GM21619 (cell line): ENCODE measurements at regions not wholly inside any gene's neighbourhood (a gene's known extent, or its start where the extent isn't known, plus 50 kb on each side); places are given as distances from the start of the nearest gene placed in this dataset.

Source experiments
- ATAC-seq: cut with Tn5 transposase; IDR thresholded peaks from one replicate; pipeline ENCODE4 v1.9.1; 2021; ENCODE audit not compliant: unreplicated experiment

GRCh38 chr4:180058691-180059215 is 2184.4 kb upstream of the TENM3 start:
- ATAC-seq = peak; percentile 10

GRCh38 chr4:180059216-180059881 is 2183.9 kb upstream of the TENM3 start:
- ATAC-seq = peak; percentile 1

GRCh38 chr4:180060159-180060889 is 2182.9 kb upstream of the TENM3 start:
- no peak for ATAC-seq

- ATAC-seq = no peak
Observed at GRCh38 chr4:180081072-180081471, 2162.1 kb upstream of the TENM3 start.

DNA sequence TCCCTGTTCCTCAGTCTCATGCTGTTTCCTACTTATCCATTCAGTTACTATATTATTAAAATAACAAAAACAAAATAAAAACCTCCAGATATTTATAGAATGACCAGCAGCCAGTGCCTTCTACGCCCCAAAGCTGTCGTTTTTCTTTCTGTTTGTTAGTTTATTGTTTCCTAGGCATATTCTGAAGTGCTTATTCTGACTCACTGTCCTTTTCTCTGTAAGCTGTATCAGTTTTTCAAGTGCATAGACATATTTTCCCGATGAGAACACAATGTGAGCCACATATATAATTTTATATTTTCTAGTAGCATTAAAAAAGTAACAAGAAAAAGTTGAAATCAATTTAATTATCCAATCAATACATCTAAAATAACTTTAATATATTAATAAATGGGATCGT is 2158.6 kb upstream of the TENM3 start:
- ATAC-seq = no peak

DNA sequence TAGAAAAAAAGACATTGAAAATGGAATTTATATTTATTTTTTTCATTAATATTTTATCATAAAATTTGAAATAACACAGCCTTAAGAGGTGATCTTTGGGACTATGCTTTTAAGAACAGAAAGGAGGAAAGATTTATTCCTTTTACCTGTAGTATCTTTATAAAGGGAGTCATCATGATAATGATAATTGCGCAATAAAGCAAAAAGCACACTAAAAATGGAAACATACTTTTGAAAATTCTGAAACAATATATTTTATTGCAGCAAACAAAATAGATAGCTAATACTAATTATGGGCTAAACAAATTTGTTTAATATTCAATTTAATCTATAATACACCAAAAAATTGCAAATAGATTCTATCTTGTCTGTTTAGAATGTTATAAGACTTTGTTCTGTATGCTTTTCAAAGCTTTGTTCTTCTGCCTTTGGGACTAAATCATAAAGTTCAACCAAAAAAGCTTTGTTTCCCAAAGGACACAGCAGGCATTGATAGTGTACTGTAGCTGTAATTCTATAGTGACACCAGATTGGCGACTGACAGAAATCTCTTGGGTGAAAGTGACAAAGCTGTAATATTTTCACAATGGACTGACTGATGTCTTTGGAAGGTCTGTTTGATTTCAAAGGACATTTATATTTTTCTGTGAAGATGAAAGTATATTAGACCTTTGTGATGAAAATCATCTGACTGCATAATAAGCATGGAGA is 2156.6 kb upstream of the TENM3 start:
- no peak for ATAC-seq

DNA sequence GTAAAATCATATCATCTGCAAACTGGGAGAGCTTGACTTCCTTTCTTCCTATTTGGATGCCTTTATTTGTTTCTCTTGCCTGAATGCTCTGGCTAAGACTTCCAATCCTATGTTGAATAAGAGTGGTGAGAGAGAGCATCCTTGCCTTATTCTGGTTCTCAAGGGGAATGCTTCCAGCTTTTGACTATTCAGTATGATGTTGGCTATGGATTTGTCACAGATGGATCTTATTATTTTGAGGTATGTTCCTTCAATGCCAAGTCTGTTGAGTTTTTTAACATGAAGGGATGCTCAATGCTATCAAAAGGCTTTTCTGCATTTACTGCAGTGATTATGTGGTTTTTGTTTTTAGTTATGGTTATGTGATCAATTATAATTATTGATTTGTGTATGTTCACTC is 2144.6 kb upstream of the TENM3 start:
- no peak for ATAC-seq

GRCh38 chr4:180099957-180100356 is 2143.2 kb upstream of the TENM3 start:
- ATAC-seq = no peak

DNA sequence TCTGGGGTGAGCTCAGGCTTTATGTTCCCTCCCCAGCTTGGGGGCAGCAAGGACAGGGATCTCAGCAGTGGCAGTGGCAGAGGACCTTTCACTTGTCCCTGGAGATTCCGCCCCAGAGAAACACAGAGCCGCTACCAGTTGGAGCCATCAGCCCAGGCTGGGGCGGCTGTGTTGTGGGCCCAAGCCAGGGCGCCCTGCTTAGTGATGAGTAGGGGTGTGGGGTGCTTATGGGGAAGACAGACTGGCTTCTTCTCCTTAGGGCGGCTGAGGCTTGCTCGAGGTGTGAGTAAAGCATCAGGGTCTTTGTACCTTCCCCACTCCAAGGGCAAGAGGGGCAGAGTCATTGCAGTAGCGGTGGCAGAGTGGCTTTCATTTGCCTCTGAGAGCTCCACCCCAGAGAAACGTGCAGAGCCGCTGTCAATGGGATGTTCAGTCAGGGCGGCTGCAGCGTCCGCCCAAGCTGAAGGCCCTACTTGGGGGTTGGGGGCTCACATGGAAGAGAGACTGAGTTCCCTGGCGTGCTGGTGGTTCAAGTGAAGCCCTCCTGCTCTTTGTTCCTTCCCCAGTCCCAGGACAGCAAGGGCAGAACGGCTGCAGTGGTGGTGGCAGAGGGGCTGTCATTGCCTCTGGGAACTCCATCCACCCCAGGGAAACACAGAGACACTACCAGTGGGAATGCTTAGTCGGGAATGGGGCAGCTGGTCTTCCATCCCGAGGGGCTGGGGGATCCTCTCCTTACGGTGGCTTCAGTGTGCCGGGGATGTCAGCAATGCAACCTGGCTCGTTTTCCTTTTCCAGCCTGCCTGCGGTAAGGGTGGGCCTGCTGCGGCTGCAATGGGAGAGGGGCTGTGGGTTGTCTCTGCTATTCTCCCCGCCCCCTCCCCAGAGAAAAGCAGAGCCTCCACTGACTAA is 2142.5 kb upstream of the TENM3 start:
- ATAC-seq = no peak

DNA sequence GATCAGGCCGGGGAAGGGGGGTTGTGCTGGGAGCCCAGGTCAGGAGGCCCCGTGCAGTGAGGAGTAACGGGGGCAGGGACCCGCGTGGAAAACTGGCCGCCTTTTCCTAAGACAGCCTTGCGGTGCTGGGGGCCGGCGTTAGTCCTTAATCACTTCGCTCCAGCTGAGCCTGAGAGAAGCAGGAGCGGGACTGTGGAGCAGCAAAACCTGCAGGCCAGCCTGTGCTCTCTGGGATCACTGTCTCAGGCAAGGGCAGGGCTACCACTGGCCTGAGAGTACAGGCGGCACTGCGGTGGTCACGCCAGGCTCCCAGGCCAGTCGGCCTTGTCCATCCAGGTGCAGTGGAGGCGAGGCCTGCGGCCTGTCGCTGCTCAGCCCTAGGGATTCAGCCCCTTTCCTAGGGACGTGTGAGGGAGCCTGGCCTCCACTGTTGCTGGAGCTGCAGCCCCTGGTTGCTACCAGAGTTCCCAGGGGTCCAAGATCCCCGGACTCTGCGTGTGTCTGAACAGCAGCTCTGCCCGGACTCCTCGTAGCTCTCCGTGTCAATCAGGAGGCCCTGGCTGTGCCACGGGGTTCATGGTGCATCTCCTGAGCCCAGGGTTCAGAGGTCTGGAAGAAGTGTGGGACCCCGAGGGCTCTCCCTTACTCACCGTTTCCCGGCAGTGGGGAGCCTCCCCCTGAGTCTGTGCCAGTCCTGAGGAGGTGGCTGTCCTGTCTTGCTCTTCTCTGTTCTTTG is 2141.7 kb upstream of the TENM3 start:
- ATAC-seq = no peak

DNA sequence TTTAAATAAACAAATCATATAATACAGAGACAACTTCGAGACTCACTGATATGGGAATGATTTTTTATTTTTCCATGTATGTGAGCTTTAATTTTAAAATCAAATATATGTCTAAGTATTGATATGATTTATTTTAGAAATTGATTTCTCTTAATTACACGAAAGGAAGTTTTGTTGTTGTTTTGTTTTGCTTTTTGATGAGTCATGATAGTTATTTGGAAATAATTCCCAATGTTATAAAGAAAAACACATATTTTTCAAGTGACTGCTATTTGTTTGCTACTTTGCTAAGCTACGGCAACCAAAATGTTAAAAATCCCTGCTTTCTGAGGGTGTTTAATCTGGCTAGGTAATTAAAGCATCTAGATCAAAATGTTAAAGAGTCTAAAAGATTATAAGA is 2139.4 kb upstream of the TENM3 start:
- ATAC-seq = no peak

- no peak for ATAC-seq
Observed at GRCh38 chr4:180105362-180105761, 2137.8 kb upstream of the TENM3 start.

DNA sequence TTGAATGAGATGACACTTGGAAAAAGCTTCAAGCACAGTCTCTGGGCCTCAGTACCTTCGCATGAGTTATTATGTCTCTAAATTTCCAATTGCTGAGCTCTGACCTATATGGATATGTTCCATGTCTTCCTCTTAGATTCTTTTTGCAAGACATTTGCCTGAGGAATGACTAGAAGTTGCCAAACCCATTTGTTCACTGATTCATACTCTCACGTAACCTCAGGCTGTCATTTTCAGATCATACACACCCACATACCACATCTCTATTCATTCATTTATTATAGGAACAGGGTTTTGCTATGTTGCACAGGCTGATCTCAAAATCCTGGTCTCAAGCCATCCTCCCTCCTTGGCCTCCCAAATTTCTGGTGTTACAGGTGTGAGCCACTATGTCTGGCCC is 2137.1 kb upstream of the TENM3 start:
- no peak for ATAC-seq

DNA sequence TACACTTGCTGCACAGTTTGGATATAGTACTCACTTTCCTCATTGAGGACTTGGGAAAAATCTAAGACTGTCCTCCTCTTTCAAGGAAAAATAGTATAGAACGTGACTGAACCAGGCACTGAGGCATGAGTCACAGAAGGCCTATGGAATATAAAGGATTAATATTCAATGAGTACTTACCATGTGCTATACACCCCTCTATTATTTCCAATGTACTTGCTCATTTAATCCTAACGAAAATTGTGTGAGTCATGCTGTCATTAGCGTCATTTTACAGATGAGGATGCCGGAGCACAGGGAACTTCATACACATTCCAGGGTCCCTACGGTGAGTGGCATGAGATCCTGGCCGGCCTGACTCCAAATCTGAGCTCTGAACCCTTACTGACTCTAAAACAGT is 2136.2 kb upstream of the TENM3 start:
- ATAC-seq = no peak

GRCh38 chr4:180116840-180117239 is 2126.4 kb upstream of the TENM3 start:
- ATAC-seq = no peak

GRCh38 chr4:180120068-180120467 is 2123.1 kb upstream of the TENM3 start:
- no peak for ATAC-seq

- ATAC-seq = peak; percentile 49
Observed at GRCh38 chr4:180134091-180134866, 2108.9 kb upstream of the TENM3 start.

DNA sequence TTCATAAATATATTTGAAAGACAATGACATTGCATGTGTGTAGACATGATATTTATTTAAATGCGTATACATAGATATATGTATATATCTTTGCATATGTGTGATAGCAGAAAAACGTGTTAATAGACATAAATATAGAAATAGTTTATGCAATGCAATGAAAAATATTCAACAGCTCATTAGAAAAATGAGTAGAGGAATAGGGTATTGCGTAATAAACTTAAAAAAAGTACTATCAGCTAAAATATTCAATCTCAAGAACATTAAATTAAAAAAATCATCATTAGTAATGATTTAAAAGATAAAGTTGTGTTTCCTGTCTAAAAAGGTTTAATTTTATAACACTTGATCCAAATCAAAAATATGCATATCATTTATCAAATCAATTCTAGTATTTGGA is 2101.5 kb upstream of the TENM3 start:
- no peak for ATAC-seq

GRCh38 chr4:180148737-180149136 is 2094.5 kb upstream of the TENM3 start:
- ATAC-seq = no peak
